ENCODE measurements at regions not wholly inside any gene's neighbourhood (a gene's known extent, or its start where the extent isn't known, plus 50 kb on each side); places are given as distances from the start of the nearest gene placed in this dataset.
"Not testable (repeated sequence)": the region's sequence is repeated elsewhere in the genome, so short reads cannot be mapped to it uniquely, and the experiment has no call there.

DNA sequence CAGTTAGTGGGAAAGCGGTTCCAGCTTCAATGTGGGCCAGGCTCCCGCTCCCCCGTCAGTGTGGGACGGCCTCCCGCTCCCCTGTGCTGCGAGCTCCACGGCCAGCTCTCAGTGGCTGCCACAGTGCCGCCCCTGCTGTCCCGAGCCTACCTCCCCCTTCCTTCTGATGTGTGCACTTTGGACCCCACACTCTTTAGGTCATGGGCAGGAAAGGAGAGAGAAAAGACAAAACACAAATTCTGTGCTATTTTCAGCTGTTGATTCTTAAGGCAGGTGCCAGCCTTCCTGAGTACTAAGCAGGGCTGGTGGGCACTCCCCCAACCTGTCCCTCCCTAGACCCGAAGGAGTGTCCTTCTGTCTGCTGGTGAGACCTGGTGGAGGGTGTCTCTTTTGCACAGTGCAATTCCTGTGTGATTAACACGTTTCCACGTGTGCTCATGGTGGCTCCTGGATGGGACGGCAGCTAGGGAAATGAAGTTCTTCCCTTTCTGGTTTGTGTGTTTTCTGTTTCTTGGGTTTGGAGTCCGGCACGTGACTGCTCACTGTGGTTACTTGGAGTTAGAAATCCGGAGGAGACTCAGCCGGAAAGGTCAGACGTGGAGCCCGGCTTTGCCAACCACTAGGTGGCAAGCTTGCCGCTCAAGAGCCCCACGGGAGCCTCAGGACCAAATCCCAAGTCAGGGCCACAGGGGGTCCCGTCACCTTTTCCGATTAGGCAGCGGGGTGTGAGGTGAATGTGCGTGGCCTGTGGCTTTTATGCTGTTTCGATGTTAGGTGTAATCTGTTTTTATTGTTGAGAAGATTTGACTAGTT is 130.3 kb downstream of the LAT start:
- H2AFZ ChIP-seq (ENCODE audit: low read depth, low read length), result peak overlapping the region; percentile 78
- CTCF ChIA-PET (ENCODE audit: low intra/inter-chr PET ratio), result interaction anchor here (0.7 kb wide), 1 partner anchor 142 kb away, joined by 4 read pairs; no protein-coding TSS in a partner anchor
- BruUV-seq (replicated peaks); H3K9me3 ChIP-seq (replicated peaks; ENCODE audit: control insufficient read depth, insufficient read depth, low read depth, low read length); H3K4me2 ChIP-seq (ENCODE audit: insufficient read depth, low read length); in situ Hi-C loops (cut with MboI); H3K9me1 ChIP-seq (ENCODE audit: control insufficient read depth, insufficient read depth, low read length); H3K4me3 ChIP-seq; H3K79me2 ChIP-seq (ENCODE audit: control insufficient read depth, insufficient read depth, low read length); H4K20me1 ChIP-seq (replicated peaks; ENCODE audit: control insufficient read depth, insufficient read depth, low read length); H3K36me3 ChIP-seq (ENCODE audit: control insufficient read depth, insufficient read depth, low read length); H3K27ac ChIP-seq (ENCODE audit: extremely low read depth, low read depth, low read length); POLR2A ChIA-PET: not testable (repeated sequence)
- peak overlapping the region in 1 of 2 experiments; percentile 49; a peak in 1 of 4 replicates for H3K9ac ChIP-seq (ENCODE audit: insufficient read depth in 1 of 2, low read depth in 2 of 2, low read length in 2 of 2)
- ATAC-seq, result peak; percentile 93
- WGBS (ENCODE audit: insufficient coverage, low coverage, missing lambda C conversion rate), result 9% methylated on average over 24 of the region's 26 CpGs
- peak; percentile 84 for FAIRE-seq
- H3K4me1 ChIP-seq (replicated peaks in 1 of 2; ENCODE audit: control insufficient read depth in 2 of 2, insufficient read depth in 2 of 2, low read length in 2 of 2), result peaks cover 8 to 13% of the 10 kb centered on the region in 2 experiments; a peak in 4 of 5 replicates
- peaks cover 11 to 20% of the 10 kb centered on the region in 2 experiments for H3K27me3 ChIP-seq (ENCODE audit: control insufficient read depth in 2 of 2, insufficient read depth in 2 of 2, low read length in 2 of 2)
- intact Hi-C loops (cut with micrococcal nuclease), result loop anchor here (5.0 kb wide), 1 partner anchor 37 kb away; no protein-coding TSS in a partner anchor
- DNase-seq (ENCODE audit: extremely low read depth in 1 of 4, low spot score in 3 of 4), result peak in 1 of 4 experiments; percentile 47
- peak; percentile 28; the same call in 1 of the 2 replicates for TF ChIP-seq MAX (CRISPR knock-in tag; IDR thresholded peaks at IDR 0.05)
- TF ChIP-seq THAP12 (CRISPR knock-in tag; IDR thresholded peaks at IDR 0.05), result 0 out of 2 replicates have a peak, but pooled peaks have one; percentile 13
- TF ChIP-seq ESRRA (IDR thresholded peaks at IDR 0.05; ENCODE audit: borderline replicate concordance, low read depth), result peak; percentile 57; the same call in 1 of the 2 replicates
- peak; percentile 45; the same call in 1 of the 2 replicates for TF ChIP-seq L3MBTL2 (IDR thresholded peaks at IDR 0.05)
- 0 out of 2 replicates have a peak, but pooled peaks have one; percentile 28 for TF ChIP-seq SP1 (CRISPR knock-in tag; IDR thresholded peaks at IDR 0.05)
- peak; percentile 86 for TF ChIP-seq RAD51 (IDR thresholded peaks at IDR 0.05; ENCODE audit: borderline replicate concordance, low read depth)
- TF ChIP-seq SOX6 (IDR thresholded peaks at IDR 0.05), result 0 out of 2 replicates have a peak, but pooled peaks have one; percentile 20
- peak; percentile 41; the same call in 1 of the 2 replicates for TF ChIP-seq CTBP1 (IDR thresholded peaks at IDR 0.05; ENCODE audit: borderline replicate concordance)
- TF ChIP-seq, protein P1, sequence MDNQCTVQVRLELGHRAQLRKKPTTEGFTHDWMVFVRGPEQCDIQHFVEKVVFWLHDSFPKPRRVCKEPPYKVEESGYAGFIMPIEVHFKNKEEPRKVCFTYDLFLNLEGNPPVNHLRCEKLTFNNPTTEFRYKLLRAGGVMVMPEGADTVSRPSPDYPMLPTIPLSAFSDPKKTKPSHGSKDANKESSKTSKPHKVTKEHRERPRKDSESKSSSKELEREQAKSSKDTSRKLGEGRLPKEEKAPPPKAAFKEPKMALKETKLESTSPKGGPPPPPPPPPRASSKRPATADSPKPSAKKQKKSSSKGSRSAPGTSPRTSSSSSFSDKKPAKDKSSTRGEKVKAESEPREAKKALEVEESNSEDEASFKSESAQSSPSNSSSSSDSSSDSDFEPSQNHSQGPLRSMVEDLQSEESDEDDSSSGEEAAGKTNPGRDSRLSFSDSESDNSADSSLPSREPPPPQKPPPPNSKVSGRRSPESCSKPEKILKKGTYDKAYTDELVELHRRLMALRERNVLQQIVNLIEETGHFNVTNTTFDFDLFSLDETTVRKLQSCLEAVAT (IDR thresholded peaks at IDR 0.05), result peak in 1 of 2 experiments; percentile 47; a peak in 1 of 4 replicates
- TF ChIP-seq SMC3 (conservative IDR thresholded peaks at IDR 0.05; ENCODE audit: insufficient read depth, low read depth, low read length), result peak; percentile 68
- TF ChIP-seq USF2 (CRISPR knock-in tag; IDR thresholded peaks at IDR 0.05), result peak; percentile 87
- peak; percentile 15; the same call in 1 of the 2 replicates for TF ChIP-seq TFAP4 (CRISPR knock-in tag; IDR thresholded peaks at IDR 0.05; ENCODE audit: borderline replicate concordance)
- TF ChIP-seq MAZ (CRISPR knock-in tag; conservative IDR thresholded peaks at IDR 0.05 in 1 of 2, IDR thresholded peaks at IDR 0.05 in 1 of 2), result 0 out of 4 replicates have a peak, but pooled peaks of 1 of the 2 experiments have one; percentile 48

All from K562 (cell line).